GM18909 (cell line): ENCODE measurements at regions not wholly inside any gene's neighbourhood (a gene's known extent, or its start where the extent isn't known, plus 50 kb on each side); places are given as distances from the start of the nearest gene placed in this dataset.

Source experiments
- ATAC-seq: cut with Tn5 transposase; IDR thresholded peaks from one replicate; pipeline ENCODE4 v1.9.1; 2021; ENCODE audit warnings: mild to moderate bottlenecking; ENCODE audit not compliant: unreplicated experiment, poor library complexity

DNA sequence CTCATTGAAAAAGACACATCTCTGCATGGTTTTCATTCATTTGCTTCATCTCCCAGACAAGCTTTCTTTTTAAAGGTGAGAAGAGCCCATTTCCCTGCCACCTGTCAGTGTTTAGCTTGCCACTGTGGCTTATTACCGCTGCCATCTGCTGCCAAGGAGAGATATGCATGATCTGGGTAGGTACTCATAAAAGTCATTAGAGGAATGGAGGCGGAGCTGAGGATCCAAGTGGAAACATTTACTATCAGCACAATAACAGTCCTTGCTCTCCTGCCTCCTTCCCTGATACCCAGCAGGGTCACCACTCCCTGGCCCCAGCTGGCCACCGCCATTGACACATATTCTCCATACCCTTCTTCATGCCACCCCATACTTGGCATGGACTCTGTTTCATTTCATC is 390.4 kb downstream of the TSN start:
- no peak for ATAC-seq

DNA sequence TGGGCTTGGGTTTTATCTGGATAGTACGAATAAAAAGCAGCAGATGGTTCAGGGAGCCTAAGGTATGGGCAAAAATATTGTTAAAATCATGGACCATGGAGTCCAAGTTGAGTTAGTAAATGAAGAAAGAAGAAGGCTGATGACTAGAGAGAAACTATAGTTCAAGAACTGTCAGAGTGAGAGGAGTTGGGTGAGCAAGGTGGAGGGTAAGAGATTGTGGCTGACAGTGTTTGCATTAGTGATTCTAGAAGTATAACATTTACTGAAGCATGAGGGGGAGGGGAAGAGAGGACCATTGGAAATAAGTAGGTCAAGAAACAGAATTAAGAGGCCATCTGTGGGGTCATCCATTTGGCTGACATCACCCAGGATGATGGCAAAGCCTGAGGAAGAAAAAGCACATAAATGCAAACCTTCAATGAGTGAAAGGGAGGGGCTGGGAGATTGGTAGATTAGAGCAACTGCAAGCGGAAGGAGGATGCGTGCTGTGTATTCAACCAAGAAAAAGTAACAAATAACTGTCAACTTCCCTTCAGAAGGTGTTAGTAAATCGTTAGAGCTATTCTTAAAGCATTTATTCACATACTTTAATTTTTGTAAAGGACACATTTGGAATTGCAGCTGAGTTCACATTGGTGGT is 392.8 kb downstream of the TSN start:
- ATAC-seq = no peak

GRCh38 chr2:122150524-122151280 is 395.3 kb downstream of the TSN start:
- ATAC-seq = no peak

DNA sequence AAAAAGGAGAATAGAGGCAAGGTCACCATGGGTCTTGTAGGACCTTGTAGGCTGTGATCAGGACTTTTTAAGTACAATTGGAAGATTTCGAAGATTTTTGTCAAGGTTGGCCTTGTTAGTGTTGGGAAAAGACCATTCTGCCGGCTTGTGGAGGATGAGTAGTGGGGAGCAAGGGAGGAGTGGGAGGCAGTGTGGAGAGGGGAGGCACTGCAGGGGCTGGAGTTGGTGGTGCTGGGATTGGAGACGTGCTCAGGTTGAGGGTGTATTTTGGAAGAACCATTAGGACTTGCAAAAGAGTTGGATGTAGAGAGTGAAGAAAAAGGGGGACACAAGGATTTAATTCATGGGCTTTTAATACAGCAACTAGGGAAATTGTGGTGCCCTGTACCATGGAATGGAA is 397.1 kb downstream of the TSN start:
- ATAC-seq = no peak

- ATAC-seq = no peak
Measured at GRCh38 chr2:122156176-122156890, 400.9 kb downstream of the TSN start.

- ATAC-seq = no peak
Measured at GRCh38 chr2:122157158-122157557, 401.7 kb downstream of the TSN start.

DNA sequence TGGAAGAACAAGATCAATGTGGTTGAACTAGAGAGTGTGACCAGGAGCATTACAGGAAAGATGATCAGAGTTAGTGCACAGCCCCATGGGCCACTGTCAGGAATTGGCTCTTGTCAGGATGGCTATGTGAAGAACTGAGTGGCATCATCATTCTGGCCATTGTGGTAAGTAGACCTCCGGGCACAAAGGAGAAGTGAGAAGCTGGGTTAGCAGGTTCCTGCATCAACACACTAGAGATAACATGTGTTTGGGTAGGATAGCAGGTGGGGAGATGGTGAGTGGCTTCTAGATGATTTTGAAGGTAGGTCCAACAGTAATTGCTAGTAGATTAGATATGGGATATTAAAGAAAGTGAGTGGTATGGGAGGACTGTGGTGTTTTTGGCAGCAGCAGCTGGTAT is 408.2 kb downstream of the TSN start:
- ATAC-seq = no peak

- ATAC-seq = no peak
Measured at GRCh38 chr2:122164964-122165363, 409.5 kb downstream of the TSN start.

DNA sequence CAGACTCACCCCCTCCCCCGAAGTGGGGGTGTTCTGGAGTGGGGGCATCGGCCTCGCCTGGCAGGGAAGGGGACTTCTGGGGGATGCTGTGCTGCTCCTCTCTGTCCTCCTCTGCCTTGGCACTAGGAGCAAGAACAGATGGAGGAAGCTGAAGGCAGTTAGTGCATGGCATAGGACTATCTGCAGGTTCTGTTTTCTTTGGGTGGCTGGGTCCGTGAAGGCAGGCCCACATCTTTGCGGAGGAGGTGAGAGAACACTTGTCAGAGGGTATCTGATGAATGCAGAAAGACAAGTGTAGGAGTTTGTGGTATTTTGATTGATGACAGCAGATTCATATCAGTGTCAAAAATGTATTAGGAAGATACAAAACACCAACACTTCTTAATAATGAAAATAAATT is 411.4 kb downstream of the TSN start:
- no peak for ATAC-seq

DNA sequence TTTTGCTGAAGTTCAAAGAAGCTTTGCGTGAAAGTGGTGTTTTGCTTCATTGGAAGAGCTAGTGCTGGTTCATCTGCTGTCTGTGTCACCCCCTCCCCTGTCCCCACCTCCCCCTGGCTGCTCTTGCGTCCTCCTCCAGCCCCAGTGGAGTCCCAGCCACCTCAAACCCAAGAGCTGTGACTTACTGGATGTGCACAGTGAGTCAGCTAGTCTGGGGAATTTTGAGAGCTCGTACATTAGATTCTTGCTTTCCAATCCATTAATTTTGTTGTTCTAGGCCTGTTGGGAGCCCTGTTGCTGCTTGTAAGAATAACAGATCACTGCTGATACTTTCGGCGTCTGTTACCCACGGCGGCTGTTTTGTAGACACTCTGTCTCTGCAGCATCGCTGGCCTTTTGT is 412.1 kb downstream of the TSN start:
- ATAC-seq = no peak

DNA sequence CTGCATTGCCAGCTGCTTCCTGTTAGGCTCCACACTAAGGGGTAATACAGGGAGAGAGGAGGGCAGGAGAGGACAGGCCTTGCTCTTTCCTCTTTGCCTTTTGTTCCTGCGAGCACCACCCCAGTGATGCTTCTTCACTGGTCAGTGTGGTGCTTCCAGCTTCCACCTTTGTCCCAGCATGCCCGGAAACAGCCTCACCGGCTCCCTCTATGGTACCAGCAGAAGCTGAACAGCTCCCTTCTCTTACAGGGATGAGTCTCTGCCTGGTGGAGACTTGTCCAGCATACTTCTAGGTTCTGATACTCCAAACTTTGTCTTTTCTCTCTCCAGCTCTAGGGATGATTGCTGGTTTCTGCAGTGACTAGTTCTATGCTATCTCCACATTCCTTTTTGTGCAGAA is 413.3 kb downstream of the TSN start:
- ATAC-seq = no peak

DNA sequence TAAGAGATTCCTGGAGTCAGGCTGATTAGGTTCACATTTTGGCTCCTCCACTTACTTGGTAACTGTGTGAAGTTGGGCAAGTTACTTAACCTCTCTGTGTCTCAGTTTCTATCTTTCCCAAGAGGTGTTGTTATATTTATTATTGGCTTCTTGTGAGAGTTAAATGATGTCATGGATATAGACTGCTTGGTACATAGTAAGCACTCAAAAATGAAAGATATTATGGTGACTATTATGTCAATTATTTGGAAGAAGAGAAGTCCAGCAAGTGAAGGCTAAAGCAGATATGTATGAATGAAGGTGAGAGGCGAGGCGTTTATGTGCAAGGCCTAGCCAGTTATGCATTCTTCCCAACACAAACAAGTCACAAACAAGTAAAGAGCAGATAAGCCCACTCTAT is 417.4 kb downstream of the TSN start:
- no peak for ATAC-seq

DNA sequence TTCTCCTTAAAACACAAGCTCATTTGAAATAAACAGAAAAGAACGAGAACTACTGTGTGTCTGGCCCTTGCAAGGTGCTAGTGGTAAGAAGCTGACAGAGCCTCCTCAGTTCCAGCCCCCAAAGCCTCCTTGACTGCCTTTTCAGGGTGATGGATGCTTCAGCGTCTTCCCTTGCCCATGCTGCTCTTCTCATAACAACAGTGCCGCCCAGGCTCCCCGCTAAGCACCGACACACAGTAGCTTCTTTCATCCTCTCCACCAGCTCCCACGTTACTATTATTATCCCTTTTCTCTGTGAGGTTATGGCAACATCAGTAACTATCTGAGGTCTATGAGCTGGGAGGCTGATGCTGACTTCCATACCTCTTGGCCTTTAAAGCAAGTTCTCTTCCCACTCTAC is 418.6 kb downstream of the TSN start:
- ATAC-seq = no peak

- ATAC-seq = no peak
Measured at GRCh38 chr2:122179492-122180165, 424.2 kb downstream of the TSN start.

DNA sequence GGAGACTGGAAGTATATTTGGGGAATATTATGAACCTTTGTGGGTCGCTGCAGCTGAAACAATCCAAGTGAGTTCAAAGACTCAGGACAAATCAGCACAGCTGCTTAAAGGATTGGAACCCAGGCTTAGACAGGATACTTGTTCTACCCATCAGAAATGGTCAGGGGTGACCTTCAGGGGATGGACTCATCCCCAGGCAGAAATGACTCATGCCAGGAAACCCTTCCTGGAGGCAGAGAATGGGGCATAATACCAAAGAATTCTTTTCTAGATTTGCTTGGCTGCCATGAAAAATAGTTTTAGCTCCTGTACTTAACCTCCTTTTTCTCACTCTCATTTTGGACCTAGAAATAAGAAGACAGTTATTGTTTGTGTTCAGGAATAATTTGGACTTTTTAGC is 425.5 kb downstream of the TSN start:
- ATAC-seq = no peak

DNA sequence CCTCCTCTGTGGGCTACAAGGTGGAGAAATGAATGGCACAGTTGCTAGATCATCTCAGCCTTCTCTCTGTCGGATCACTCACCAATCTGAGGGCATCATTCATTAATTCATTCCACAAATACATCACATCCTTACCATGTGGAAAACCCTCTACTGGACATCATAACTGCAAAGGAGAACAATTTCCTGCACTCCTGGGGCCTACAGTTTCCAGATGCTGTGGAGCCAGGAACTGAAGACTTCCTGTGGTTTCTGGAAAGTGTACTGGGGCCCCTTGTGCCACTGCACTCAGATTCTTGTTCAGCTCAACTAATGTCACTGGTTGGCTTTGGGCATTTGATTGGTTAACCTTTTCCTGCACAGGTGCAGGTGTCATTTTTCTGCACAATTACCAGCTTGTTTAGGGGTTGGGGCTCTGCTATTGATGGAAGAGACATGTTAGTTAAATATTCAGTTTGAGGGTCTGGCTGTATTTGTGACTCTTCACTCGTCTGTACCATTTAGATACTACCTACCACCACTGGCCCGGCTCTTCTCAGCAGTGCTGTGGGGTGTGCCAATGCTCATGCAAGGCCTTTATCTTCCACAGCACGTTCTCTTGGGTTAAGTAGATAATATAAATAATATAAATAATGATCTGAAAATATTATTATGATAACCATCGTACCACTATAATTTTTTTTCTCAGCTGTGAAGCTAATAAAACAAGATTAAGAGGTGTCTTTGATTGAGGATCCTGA is 427.3 kb downstream of the TSN start:
- no peak for ATAC-seq

DNA sequence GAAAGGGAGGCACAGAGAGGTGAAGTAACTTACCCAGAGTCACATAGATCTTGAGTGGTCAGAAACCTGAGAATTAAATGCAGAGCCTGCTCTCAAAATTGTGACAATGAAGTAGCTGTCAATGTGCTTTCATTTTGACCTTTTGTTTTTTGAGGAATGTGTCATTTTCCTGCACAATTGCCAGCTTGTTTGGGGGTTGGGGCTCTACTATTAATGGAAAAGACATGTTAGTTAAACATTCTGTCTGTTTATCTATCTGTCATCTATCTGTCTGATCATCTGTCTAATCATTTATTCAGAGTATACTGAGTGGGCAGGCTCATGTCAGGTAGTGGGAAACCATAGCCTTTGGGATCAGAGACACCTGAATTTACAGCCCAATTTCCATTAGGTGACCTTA is 428.4 kb downstream of the TSN start:
- no peak for ATAC-seq

GRCh38 chr2:122186761-122187222 is 431.3 kb downstream of the TSN start:
- no peak for ATAC-seq

DNA sequence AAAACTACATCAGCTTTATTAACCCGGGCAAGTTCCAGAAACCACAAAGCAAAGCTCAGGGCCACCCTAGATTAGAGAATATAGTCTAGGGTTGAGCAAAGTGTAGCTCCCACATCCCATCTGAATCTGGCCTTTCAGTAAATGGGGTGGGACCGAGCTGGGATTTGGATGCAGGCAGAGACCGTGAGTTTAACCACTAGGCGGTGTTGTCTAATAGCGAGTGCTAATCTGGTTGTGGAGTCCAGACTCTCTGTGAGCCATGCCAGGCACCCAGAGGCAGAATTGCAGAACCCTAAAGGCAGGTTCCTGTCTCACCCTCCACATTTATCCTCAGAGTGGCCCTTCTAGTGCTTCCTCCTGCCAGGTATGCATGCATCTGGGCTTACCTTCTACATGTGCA is 435.9 kb downstream of the TSN start:
- peak; percentile 74 for ATAC-seq

DNA sequence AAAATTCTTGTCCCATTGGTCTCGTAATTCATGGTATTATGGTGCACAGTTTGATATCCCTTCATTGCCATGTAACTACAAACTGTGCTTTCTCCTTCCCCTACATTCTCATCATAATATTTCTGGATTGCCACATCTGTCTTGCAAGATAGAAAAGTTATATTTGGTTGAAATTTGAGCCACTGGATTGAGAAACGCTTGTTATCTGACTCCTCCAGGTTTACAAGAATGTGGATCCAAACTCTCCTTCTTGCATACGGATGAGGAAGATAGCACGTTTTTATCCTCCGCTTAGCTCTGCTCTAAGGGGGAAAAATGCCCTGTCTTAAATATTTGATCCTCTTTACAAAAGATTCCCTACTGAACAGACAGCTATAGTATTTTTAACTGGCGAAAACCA is 438.2 kb downstream of the TSN start:
- no peak for ATAC-seq
